HG02885 (cell line): ENCODE measurements at regions not wholly inside any gene's neighbourhood (a gene's known extent, or its start where the extent isn't known, plus 50 kb on each side); places are given as distances from the start of the nearest gene placed in this dataset.

Experiments
- ATAC-seq: cut with Tn5 transposase; IDR thresholded peaks from one replicate; pipeline ENCODE4 v1.9.1; 2021; ENCODE audit warnings: mild to moderate bottlenecking; ENCODE audit not compliant: unreplicated experiment, poor library complexity

DNA sequence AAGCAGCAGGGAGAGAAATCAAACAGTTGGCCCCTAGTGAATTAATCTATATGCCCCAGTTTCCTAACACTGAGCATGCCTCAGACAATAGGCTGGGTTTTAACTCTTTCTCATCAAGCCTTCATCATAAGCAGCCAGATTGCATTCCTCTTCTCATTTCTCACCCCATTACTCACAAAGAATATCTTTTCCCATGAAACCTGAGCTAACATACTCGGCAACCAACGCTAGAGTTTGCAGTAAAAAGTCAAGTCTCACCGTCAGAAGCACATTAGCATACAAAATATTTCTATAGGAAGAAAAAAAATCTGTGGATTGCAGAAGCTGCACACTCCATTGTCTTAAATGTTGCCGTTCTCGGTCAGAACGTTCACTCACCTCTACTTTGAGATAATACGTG lies 429.9 kb upstream of the ARID1B start:
- ATAC-seq: no peak

- ATAC-seq: no peak
These were observed 431.5 kb upstream of the ARID1B start for GRCh38 chr6:156345700-156346099.

GRCh38 chr6:156344491-156344890 lies 432.7 kb upstream of the ARID1B start:
- ATAC-seq: no peak

- ATAC-seq: no peak
These were observed 439.4 kb upstream of the ARID1B start for GRCh38 chr6:156337801-156338200.

GRCh38 chr6:156336733-156337132 lies 440.4 kb upstream of the ARID1B start:
- ATAC-seq: no peak

- no peak for ATAC-seq
These were observed 441.1 kb upstream of the ARID1B start for GRCh38 chr6:156336089-156336488.

DNA sequence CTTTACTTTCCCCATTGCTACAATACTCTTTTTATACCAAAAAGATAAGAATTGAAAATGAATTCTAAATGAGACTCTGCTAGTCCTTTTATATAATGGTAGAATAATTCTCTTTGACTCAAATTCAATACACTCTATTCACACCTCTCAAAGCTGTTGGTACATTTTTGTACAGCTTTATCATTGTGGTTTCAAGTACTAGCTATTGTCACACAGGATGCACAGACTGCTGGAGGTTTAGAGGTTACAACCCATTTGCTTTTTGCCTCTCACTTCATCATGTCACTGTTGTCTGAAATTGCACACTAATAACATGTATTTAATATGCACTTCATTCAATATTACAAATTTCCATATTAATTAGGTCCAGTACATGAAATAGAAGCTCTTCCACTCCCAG lies 442.2 kb upstream of the ARID1B start:
- ATAC-seq: no peak

GRCh38 chr6:156319707-156320106 lies 457.5 kb upstream of the ARID1B start:
- no peak for ATAC-seq

DNA sequence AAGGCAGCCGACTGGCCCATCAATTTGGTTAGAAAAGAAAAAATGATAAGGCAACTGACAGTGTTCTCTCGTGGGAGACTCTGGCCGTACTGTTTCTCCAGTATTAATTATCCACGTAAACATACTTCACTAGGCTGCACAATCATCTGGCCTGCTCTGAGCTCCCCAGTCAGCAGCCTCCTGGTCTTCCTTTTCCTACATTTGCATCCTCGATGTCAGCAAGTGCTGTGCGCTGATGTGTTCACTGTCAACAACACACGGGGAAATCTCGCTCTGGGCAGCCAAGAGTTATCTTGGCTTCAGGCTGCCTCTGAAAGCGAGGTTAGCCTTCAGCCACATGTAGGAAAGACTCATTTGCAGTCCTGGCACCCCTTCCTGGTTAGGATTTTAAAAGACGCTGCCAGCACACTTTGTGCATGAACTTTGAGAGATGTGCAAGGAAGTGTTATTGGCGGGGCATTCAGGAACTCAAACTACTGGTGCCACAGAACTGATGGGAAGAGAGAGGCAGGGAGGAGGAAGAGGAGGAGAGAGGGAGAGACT lies 460.5 kb upstream of the ARID1B start:
- ATAC-seq: no peak

DNA sequence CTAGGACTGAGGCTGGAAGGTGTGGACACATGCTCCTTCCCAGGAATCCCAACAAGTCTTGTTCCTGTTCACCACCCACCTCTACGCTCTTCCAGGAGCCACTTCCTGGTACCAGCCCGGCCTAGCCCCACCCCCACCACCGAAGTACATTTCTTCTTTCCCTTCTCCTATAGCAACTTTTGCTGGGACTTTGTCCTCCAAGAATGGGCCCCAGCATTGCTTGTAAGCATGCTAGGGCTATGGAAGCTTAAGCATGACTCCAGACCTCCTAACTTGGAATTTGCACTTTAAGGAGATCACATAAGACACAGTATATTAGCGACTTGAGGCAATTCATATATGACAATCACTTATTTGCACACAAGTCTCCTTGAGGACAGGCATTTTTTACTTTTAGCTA lies 462.0 kb upstream of the ARID1B start:
- ATAC-seq: no peak

GRCh38 chr6:156313037-156313436 lies 464.1 kb upstream of the ARID1B start:
- ATAC-seq: no peak

- ATAC-seq: no peak
These were observed 465.9 kb upstream of the ARID1B start for GRCh38 chr6:156311291-156311690.

DNA sequence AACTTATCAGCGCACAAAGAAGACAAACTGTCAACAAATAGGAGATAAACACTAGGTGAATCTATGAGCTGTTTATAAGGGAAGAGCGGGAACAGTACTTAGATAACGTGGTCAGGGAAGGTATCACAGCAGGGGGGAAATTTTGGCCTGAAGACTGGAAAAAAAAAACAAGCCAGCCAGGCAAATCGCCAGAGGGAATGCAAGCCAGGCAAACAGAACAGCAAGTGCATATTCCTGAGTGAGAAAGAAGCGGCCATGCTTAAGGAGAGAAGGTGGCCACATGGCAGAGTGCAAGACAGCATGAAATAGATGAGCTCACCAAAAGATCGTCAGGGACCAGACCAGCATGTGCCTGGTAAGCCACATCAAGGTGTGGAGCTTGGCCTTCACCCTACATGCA lies 466.5 kb upstream of the ARID1B start:
- no peak for ATAC-seq

- ATAC-seq: no peak
These were observed 468.2 kb upstream of the ARID1B start for GRCh38 chr6:156309017-156309416.

- ATAC-seq: no peak
These were observed 468.6 kb upstream of the ARID1B start for GRCh38 chr6:156308604-156309003.

- no peak for ATAC-seq
These were observed 470.6 kb upstream of the ARID1B start for GRCh38 chr6:156306531-156306930.

- no peak for ATAC-seq
These were observed 494.1 kb upstream of the ARID1B start for GRCh38 chr6:156283091-156283490.

- no peak for ATAC-seq
These were observed 495.1 kb upstream of the ARID1B start for GRCh38 chr6:156282087-156282486.

- no peak for ATAC-seq
These were observed 495.9 kb upstream of the ARID1B start for GRCh38 chr6:156281266-156281665.

DNA sequence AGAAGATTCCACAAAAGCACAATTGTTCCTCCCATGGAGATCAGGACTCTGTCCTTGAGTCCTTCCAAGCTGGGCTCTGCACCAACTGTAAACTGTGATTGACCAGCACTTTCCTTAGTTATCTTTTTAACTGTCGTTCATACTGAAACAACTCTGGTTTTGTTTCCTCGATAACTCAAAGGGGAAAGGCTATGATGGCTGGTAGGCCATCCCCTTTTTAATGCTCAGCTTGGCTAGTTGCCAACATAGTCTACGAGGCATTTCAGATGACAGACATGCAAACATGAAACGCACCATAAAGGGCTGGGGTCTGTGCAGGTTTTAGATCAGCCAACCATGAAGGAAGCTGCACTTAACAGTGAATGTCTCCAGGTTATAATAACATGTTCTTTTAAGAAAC lies 497.1 kb upstream of the ARID1B start:
- ATAC-seq: peak; percentile 64

- ATAC-seq: peak; percentile 75
These were observed 497.8 kb upstream of the ARID1B start for GRCh38 chr6:156279261-156279969.

- no peak for ATAC-seq
These were observed 504.0 kb upstream of the ARID1B start for GRCh38 chr6:156273065-156273711.
